ENCODE measurements at regions not wholly inside any gene's neighbourhood (a gene's known extent, or its start where the extent isn't known, plus 50 kb on each side); places are given as distances from the start of the nearest gene placed in this dataset.

DNA sequence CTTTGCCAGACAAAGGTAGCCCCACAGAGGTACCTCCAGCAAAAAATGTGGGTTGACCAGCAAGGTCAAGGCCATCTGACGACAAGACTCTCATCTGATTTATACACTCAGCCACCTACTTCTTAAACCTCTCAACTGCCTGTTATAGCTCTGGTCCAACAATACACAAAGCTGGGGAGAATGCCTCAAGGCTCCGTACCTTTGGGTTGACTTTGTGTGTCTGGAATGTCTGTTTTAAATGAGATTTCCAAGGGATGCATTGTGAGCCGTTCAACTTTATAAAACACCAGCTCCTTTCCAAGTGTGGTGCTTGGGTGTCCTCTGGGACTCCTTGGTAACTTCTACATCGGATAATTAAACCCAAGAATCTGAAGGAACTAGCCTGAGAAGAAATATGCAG is 167.0 kb upstream of the RPL34 start:
- no peak for TF ChIP-seq GATA2 (IDR thresholded peaks at IDR 0.05; ENCODE audit: low read depth, low read length)
- no peak for TF ChIP-seq GATA3 (IDR thresholded peaks at IDR 0.05; ENCODE audit: low read depth, low read length)

Data from SH-SY5Y (cell line).